PC-3 (cell line): ENCODE measurements at regions not wholly inside any gene's neighbourhood (a gene's known extent, or its start where the extent isn't known, plus 50 kb on each side); places are given as distances from the start of the nearest gene placed in this dataset.

Source experiments
- ATAC-seq: fragments of 200-7000 bp; cut with Tn5 transposase; 2 replicates; pipeline ENCODE4 v1.9.1; 2020; ENCODE audit warnings: mild to moderate bottlenecking, moderate library complexity
- BruUV-seq: library from RNA; stranded (reverse); fragments of 400-500 nt; replicated peaks from 2 replicates; lab custom pipeline; 2021; lab: Mats Ljungman, UMichigan
- CTCF ChIA-PET: fragments of 300-600 bp; sonication (Branson Sonifier 250); formaldehyde crosslinking; loops from one replicate; lab custom pipeline; 2022; ENCODE audit warnings: antibody characterized with exemption; lab: Charles Lee
- POLR2A ChIA-PET: fragments of 300-600 bp; sonication (Branson Sonifier 250); formaldehyde crosslinking; loops from one replicate; lab custom pipeline; 2022; ENCODE audit warnings: antibody characterized with exemption; ENCODE audit not compliant: unreplicated experiment; lab: Charles Lee
- DNase-seq: peaks from one replicate; pipeline ENCODE4 v3.0.0-alpha.2; 2015
- H2AFZ ChIP-seq: fragments of 300-600 bp; sonication (generic); 2 replicates; pipeline ENCODE4 v1.6.0; 2016; ENCODE audit warnings: antibody characterized with exemption, low read length
- H3F3A ChIP-seq: fragments of 300-600 bp; sonication (generic); one replicate; pipeline ENCODE4 v1.6.0; 2017; ENCODE audit warnings: antibody characterized with exemption, low read length, control low read depth, mild to moderate bottlenecking; ENCODE audit not compliant: unreplicated experiment
- H3K27ac ChIP-seq: fragments of 300-600 bp; sonication (generic); 2 replicates; pipeline ENCODE4 v1.5.1; 2016; ENCODE audit warnings: mild to moderate bottlenecking, low read length
- H3K27me3 ChIP-seq: fragments of 300-600 bp; sonication (generic); 2 replicates; pipeline ENCODE4 v1.6.1; 2016; ENCODE audit warnings: low read length, mixed read lengths
- H3K36me3 ChIP-seq: fragments of 300-600 bp; sonication (generic); 2 replicates; pipeline ENCODE4 v1.6.1; 2016; ENCODE audit warnings: low read depth, mixed run types, low read length, mixed read lengths
- H3K4me1 ChIP-seq: fragments of 300-600 bp; sonication (generic); 2 replicates; pipeline ENCODE4 v1.5.1; 2016; ENCODE audit warnings: low read length; ENCODE audit not compliant: insufficient read depth
- H3K4me2 ChIP-seq: fragments of 300-600 bp; sonication (generic); 2 replicates; pipeline ENCODE4 v1.6.0; 2016; ENCODE audit warnings: low read length
- H3K4me3 ChIP-seq: fragments of 300-600 bp; sonication (generic); 2 replicates; pipeline ENCODE4 v1.5.1; 2016; ENCODE audit warnings: mild to moderate bottlenecking, low read length, mixed read lengths
- H3K79me2 ChIP-seq: fragments of 300-600 bp; sonication (generic); 2 replicates; pipeline ENCODE4 v1.6.1; 2017; ENCODE audit warnings: low read length, mixed read lengths
- H3K9ac ChIP-seq: fragments of 300-600 bp; sonication (generic); 2 replicates; pipeline ENCODE4 v1.6.0; 2016; ENCODE audit warnings: mild to moderate bottlenecking, low read length
- H3K9me2 ChIP-seq: fragments of 300-600 bp; sonication (generic); replicated peaks from 2 replicates; pipeline ENCODE4 v1.6.1; 2016; ENCODE audit warnings: mixed run types, low read length, mixed read lengths
- H3K9me3 ChIP-seq: fragments of 300-600 bp; sonication (generic); 2 replicates; pipeline ENCODE4 v1.6.1; 2016; ENCODE audit warnings: low read length, mixed read lengths
- H4K20me1 ChIP-seq: fragments of 300-600 bp; sonication (generic); 2 replicates; pipeline ENCODE4 v1.6.1; 2016; ENCODE audit warnings: low read length, mixed read lengths
- CTCF ChIP-seq: fragments of 300-600 bp; sonication (generic); conservative IDR thresholded peaks from 2 replicates; pipeline ENCODE4 v1.5.1; 2017; ENCODE audit warnings: antibody characterized with exemption, low read depth, mild to moderate bottlenecking, low read length
- EZH2 ChIP-seq: fragments of 300-600 bp; sonication (generic); IDR thresholded peaks from one replicate; pipeline ENCODE4 v1.6.1; 2017; ENCODE audit warnings: antibody characterized with exemption, mild to moderate bottlenecking, low read length; ENCODE audit not compliant: unreplicated experiment
- EZH2phosphoT487 ChIP-seq: fragments of 300-600 bp; sonication (generic); IDR thresholded peaks from 2 replicates; pipeline ENCODE4 v1.6.1; 2018; ENCODE audit warnings: mild to moderate bottlenecking, antibody characterized with exemption, low read length, borderline replicate concordance
- intact Hi-C: fragments of 100-400 bp; cut with micrococcal nuclease; formaldehyde crosslinking; loops from 2 replicates; pipeline ENCODE4 v1.9.0; 2023

- ATAC-seq (no peak), DNase-seq (no peak)
- Histone ChIP-seq H3K4me1 (no peaks in the 10 kb centered on the region), H2AFZ (no peak overlapping the region), H3K27ac (no peak overlapping the region), H3K9me2 (no peaks in the 10 kb centered on the region), H4K20me1 (no peaks in the 10 kb centered on the region), H3K36me3 (no peaks in the 10 kb centered on the region), H3K4me3 (no peak overlapping the region), H3K4me2 (no peak overlapping the region), H3K79me2 (no peaks in the 10 kb centered on the region), H3K27me3 (peaks cover 8% of the 10 kb centered on the region; the same call in 1 of the 2 replicates), H3K9me3 (no peaks in the 10 kb centered on the region), H3F3A (no peaks in the 10 kb centered on the region), H3K9ac (no peak overlapping the region)
- BruUV-seq: no TSS peak
- intact Hi-C loops: no loop called here
- TF ChIP-seq CTCF (no peak), EZH2phosphoT487 (no peak), EZH2 (no peak)
- ChIA-PET POLR2A (no interaction called here), CTCF (no interaction called here)
Observed at GRCh38 chr6:98526465-98526864, 307.9 kb upstream of the POU3F2 start.

- H3K4me1 ChIP-seq: no peaks in the 10 kb centered on the region
- ATAC-seq (no peak), DNase-seq (no peak)
- H4K20me1 ChIP-seq: no peaks in the 10 kb centered on the region
- no peaks in the 10 kb centered on the region for H3F3A ChIP-seq
- no peaks in the 10 kb centered on the region for H3K9me2 ChIP-seq
- POLR2A ChIA-PET: no interaction called here
- no peak for TF ChIP-seq EZH2
- no peak for TF ChIP-seq CTCF
- TF ChIP-seq EZH2phosphoT487: no peak
- peaks cover 8% of the 10 kb centered on the region; the same call in 1 of the 2 replicates for H3K27me3 ChIP-seq
- H3K4me3 ChIP-seq: no peak overlapping the region
- no peak overlapping the region for H3K27ac ChIP-seq
- CTCF ChIA-PET: no interaction called here
- no peak overlapping the region for H3K4me2 ChIP-seq
- no peaks in the 10 kb centered on the region for H3K36me3 ChIP-seq
- H3K9me3 ChIP-seq: no peaks in the 10 kb centered on the region
- no peaks in the 10 kb centered on the region for H3K79me2 ChIP-seq
- H3K9ac ChIP-seq: no peak overlapping the region
- BruUV-seq: no TSS peak
- intact Hi-C loops: no loop called here
- H2AFZ ChIP-seq: no peak overlapping the region
Observed at GRCh38 chr6:98529364-98529763, 305.0 kb upstream of the POU3F2 start.

- Histone ChIP-seq H3K79me2 (no peaks in the 10 kb centered on the region), H3K4me1 (no peaks in the 10 kb centered on the region), H3K27ac (no peak overlapping the region), H3K36me3 (no peaks in the 10 kb centered on the region), H3K27me3 (peaks cover 8% of the 10 kb centered on the region; the same call in 1 of the 2 replicates), H3K4me2 (no peak overlapping the region), H2AFZ (no peak overlapping the region), H3K9me3 (no peaks in the 10 kb centered on the region), H3K9ac (no peak overlapping the region), H3K4me3 (no peak overlapping the region), H4K20me1 (no peaks in the 10 kb centered on the region), H3F3A (no peaks in the 10 kb centered on the region), H3K9me2 (no peaks in the 10 kb centered on the region)
- CTCF ChIA-PET: no interaction called here
- POLR2A ChIA-PET: no interaction called here
- TF ChIP-seq EZH2 (no peak), CTCF (no peak), EZH2phosphoT487 (no peak)
- intact Hi-C loops: no loop called here
- DNase-seq: no peak
- ATAC-seq: no peak
- no TSS peak for BruUV-seq
Observed at GRCh38 chr6:98530732-98531131, 303.6 kb upstream of the POU3F2 start.
